Fibroblast of mammary gland (primary cell): ENCODE measurements at regions not wholly inside any gene's neighbourhood (a gene's known extent, or its start where the extent isn't known, plus 50 kb on each side); places are given as distances from the start of the nearest gene placed in this dataset.

Experiments used
- DNase-seq: peaks from one replicate; pipeline ENCODE4 v3.0.0-alpha.2; 2010; ENCODE audit warnings: low read depth
- H3K4me3 ChIP-seq: 2 replicates; pipeline ENCODE4 v1.5.1; 2011; ENCODE audit warnings: low read depth, mild to moderate bottlenecking, low read length, moderate library complexity; ENCODE audit not compliant: control insufficient read depth
- CTCF ChIP-seq: conservative IDR thresholded peaks from 2 replicates; pipeline ENCODE4 v1.5.1; 2011; ENCODE audit warnings: low read depth, low read length, inconsistent platforms; ENCODE audit not compliant: control insufficient read depth, insufficient read depth

GRCh38 chr4:82069883-82070638, 303.7 kb downstream of the HNRNPD start:
- no peak for DNase-seq
- no peak for TF ChIP-seq CTCF
- H3K4me3 ChIP-seq: no peak overlapping the region

- TF ChIP-seq CTCF: no peak
- no peak overlapping the region for H3K4me3 ChIP-seq
- DNase-seq: no peak
Observed at GRCh38 chr4:82063017-82063416, 310.8 kb downstream of the HNRNPD start.

- no peak overlapping the region for H3K4me3 ChIP-seq
- TF ChIP-seq CTCF: no peak
- DNase-seq: no peak
Observed at GRCh38 chr4:82057990-82058544, 315.7 kb downstream of the HNRNPD start.

- no peak for DNase-seq
- no peak for TF ChIP-seq CTCF
- no peak overlapping the region for H3K4me3 ChIP-seq
Observed at GRCh38 chr4:82055156-82055555, 318.6 kb downstream of the HNRNPD start.

GRCh38 chr4:82053396-82053795, 320.4 kb downstream of the HNRNPD start:
- H3K4me3 ChIP-seq: no peak overlapping the region
- no peak for DNase-seq
- TF ChIP-seq CTCF: no peak

- no peak for TF ChIP-seq CTCF
- H3K4me3 ChIP-seq: no peak overlapping the region
- DNase-seq: no peak
Observed at GRCh38 chr4:82050796-82051195, 323.0 kb downstream of the HNRNPD start.
